ENCODE measurements at regions not wholly inside any gene's neighbourhood (a gene's known extent, or its start where the extent isn't known, plus 50 kb on each side); places are given as distances from the start of the nearest gene placed in this dataset.

GRCh38 chr4:175106301-175106700, 188.1 kb downstream of the ADAM29 start:
- no peak for TF ChIP-seq CTCF (IDR thresholded peaks at IDR 0.05)

GRCh38 chr4:175109933-175110332, 191.8 kb downstream of the ADAM29 start:
- Histone ChIP-seq H3K36me3 (ENCODE audit: control insufficient read depth, insufficient read depth, low read length) (no peaks in the 10 kb centered on the region), H2AFZ (no peak overlapping the region), H3K27me3 (ENCODE audit: control insufficient read depth, insufficient read depth, low read length) (no peaks in the 10 kb centered on the region), H3K9me3 (ENCODE audit: control insufficient read depth, low read length) (no peaks in the 10 kb centered on the region), H3K9ac (no peak overlapping the region), H3K4me3 (ENCODE audit: low read depth, low read length) (no peak overlapping the region), H3K4me2 (ENCODE audit: low read length) (no peak overlapping the region), H3K27ac (no peak overlapping the region), H3K4me1 (no peaks in the 10 kb centered on the region), H3K79me2 (no peaks in the 10 kb centered on the region)
- TF ChIP-seq CTCF (IDR thresholded peaks at IDR 0.05) = no peak

More at GRCh38 chr4:175106301-175106700, 188.1 kb downstream of the ADAM29 start:
- H3K4me3 ChIP-seq (ENCODE audit: low read depth, low read length) = no peak overlapping the region
- no peaks in the 10 kb centered on the region for H3K27me3 ChIP-seq (ENCODE audit: control insufficient read depth, insufficient read depth, low read length)
- no peaks in the 10 kb centered on the region for H3K4me1 ChIP-seq
- no peaks in the 10 kb centered on the region for H3K9me3 ChIP-seq (ENCODE audit: control insufficient read depth, low read length)
- H3K27ac ChIP-seq = no peak overlapping the region
- H3K4me2 ChIP-seq (ENCODE audit: low read length) = no peak overlapping the region
- no peaks in the 10 kb centered on the region for H3K36me3 ChIP-seq (ENCODE audit: control insufficient read depth, insufficient read depth, low read length)
- H2AFZ ChIP-seq = no peak overlapping the region
- H3K79me2 ChIP-seq = no peaks in the 10 kb centered on the region
- no peak overlapping the region for H3K9ac ChIP-seq

GRCh38 chr4:175125410-175126068, 207.4 kb downstream of the ADAM29 start:
- no peak for TF ChIP-seq CTCF (IDR thresholded peaks at IDR 0.05)
- no peaks in the 10 kb centered on the region for H3K27me3 ChIP-seq (ENCODE audit: control insufficient read depth, insufficient read depth, low read length)
- H3K9me3 ChIP-seq (ENCODE audit: control insufficient read depth, low read length) = no peaks in the 10 kb centered on the region
- no peak overlapping the region for H2AFZ ChIP-seq
- no peaks in the 10 kb centered on the region for H3K36me3 ChIP-seq (ENCODE audit: control insufficient read depth, insufficient read depth, low read length)
- H3K9ac ChIP-seq = no peak overlapping the region
- H3K4me2 ChIP-seq (ENCODE audit: low read length) = no peak overlapping the region
- no peaks in the 10 kb centered on the region for H3K79me2 ChIP-seq
- no peak overlapping the region for H3K27ac ChIP-seq
- H3K4me1 ChIP-seq = no peaks in the 10 kb centered on the region
- H3K4me3 ChIP-seq (ENCODE audit: low read depth, low read length) = no peak overlapping the region

- no peak overlapping the region for H3K27ac ChIP-seq
- H3K4me3 ChIP-seq (ENCODE audit: low read depth, low read length) = no peak overlapping the region
- no peak overlapping the region for H3K9ac ChIP-seq
- no peaks in the 10 kb centered on the region for H3K79me2 ChIP-seq
- H3K36me3 ChIP-seq (ENCODE audit: control insufficient read depth, insufficient read depth, low read length) = no peaks in the 10 kb centered on the region
- H3K4me1 ChIP-seq = no peaks in the 10 kb centered on the region
- H3K4me2 ChIP-seq (ENCODE audit: low read length) = no peak overlapping the region
- H3K27me3 ChIP-seq (ENCODE audit: control insufficient read depth, insufficient read depth, low read length) = no peaks in the 10 kb centered on the region
- TF ChIP-seq CTCF (IDR thresholded peaks at IDR 0.05) = no peak
- H3K9me3 ChIP-seq (ENCODE audit: control insufficient read depth, low read length) = no peaks in the 10 kb centered on the region
- no peak overlapping the region for H2AFZ ChIP-seq
Observed at GRCh38 chr4:175127314-175127713, 209.2 kb downstream of the ADAM29 start.

GRCh38 chr4:175129797-175130196, 211.6 kb downstream of the ADAM29 start:
- no peak overlapping the region for H2AFZ ChIP-seq
- no peaks in the 10 kb centered on the region for H3K9me3 ChIP-seq (ENCODE audit: control insufficient read depth, low read length)
- H3K4me2 ChIP-seq (ENCODE audit: low read length) = no peak overlapping the region
- no peaks in the 10 kb centered on the region for H3K4me1 ChIP-seq
- H3K79me2 ChIP-seq = no peaks in the 10 kb centered on the region
- H3K9ac ChIP-seq = no peak overlapping the region
- H3K4me3 ChIP-seq (ENCODE audit: low read depth, low read length) = no peak overlapping the region
- no peaks in the 10 kb centered on the region for H3K36me3 ChIP-seq (ENCODE audit: control insufficient read depth, insufficient read depth, low read length)
- TF ChIP-seq CTCF (IDR thresholded peaks at IDR 0.05) = no peak
- H3K27ac ChIP-seq = no peak overlapping the region
- no peaks in the 10 kb centered on the region for H3K27me3 ChIP-seq (ENCODE audit: control insufficient read depth, insufficient read depth, low read length)
